NB4 (cell line): ENCODE measurements at regions not wholly inside any gene's neighbourhood (a gene's known extent, or its start where the extent isn't known, plus 50 kb on each side); places are given as distances from the start of the nearest gene placed in this dataset.

Experiments used
- DNase-seq: peaks from one replicate; pipeline ENCODE4 v3.0.0; 2010; ENCODE audit warnings: low read depth
- H3K4me3 ChIP-seq: one replicate; pipeline ENCODE4 v1.5.1; 2011; ENCODE audit warnings: mild to moderate bottlenecking, low read depth, low read length, moderate library complexity
- MYC ChIP-seq: IDR thresholded peaks from 2 replicates; pipeline ENCODE4 v1.6.1; 2011; ENCODE audit warnings: low read depth, low read length
- POLR2A ChIP-seq: IDR thresholded peaks from 2 replicates; pipeline ENCODE4 v1.6.1; 2011; ENCODE audit warnings: mild to moderate bottlenecking; ENCODE audit not compliant: insufficient read length; ENCODE audit errors: extremely low read depth
- TF ChIP-seq, protein P1 (sequence below): IDR thresholded peaks from 2 replicates; pipeline ENCODE4 v1.6.1; 2011; ENCODE audit warnings: low read depth, low read length
- TF ChIP-seq, protein P2 (sequence below): IDR thresholded peaks from one replicate; pipeline ENCODE4 v1.5.1; 2012; ENCODE audit warnings: low read depth, low read length

DNA sequence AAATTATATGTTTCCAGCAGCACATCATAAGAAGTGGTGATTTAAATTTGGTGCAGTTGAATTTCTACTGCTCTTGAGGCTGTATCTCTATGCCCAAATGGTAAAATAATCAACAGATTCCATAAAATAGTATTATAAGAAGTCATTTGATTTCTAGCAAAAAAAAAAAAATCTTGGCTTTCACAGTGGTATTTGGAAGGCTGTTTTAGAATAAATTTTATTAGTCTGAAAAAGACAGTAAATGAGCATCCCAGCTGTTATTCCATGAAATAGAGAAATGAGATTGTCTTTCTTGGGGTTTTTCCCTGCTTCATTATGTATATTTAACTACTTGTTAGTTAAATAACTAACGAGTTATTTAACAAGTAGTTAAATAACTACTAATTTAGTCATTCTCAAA is 156.0 kb upstream of the ABI3BP start:
- TF ChIP-seq, protein P1, sequence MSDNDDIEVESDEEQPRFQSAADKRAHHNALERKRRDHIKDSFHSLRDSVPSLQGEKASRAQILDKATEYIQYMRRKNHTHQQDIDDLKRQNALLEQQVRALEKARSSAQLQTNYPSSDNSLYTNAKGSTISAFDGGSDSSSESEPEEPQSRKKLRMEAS, result no peak
- no peak for DNase-seq
- H3K4me3 ChIP-seq, result no peak overlapping the region

DNA sequence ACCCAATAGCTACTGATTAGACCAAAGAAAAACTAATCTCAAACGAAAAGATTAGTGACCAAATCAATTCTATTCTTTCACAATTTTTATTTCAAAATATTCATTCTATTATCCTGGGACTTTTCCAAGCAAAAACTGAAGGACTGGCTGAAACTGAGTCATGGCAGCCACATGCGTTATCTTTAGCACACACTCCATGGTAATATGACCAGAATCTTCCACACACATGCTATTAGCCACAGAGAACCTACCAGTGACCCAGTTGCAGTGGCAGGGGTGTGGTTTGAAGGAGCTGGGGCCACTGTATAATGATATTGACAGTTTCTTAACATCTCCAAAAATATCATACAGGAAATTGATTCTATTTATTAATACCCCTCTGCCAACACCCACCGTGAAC is 154.8 kb upstream of the ABI3BP start:
- TF ChIP-seq, protein P1, result no peak
- TF ChIP-seq, protein P2, sequence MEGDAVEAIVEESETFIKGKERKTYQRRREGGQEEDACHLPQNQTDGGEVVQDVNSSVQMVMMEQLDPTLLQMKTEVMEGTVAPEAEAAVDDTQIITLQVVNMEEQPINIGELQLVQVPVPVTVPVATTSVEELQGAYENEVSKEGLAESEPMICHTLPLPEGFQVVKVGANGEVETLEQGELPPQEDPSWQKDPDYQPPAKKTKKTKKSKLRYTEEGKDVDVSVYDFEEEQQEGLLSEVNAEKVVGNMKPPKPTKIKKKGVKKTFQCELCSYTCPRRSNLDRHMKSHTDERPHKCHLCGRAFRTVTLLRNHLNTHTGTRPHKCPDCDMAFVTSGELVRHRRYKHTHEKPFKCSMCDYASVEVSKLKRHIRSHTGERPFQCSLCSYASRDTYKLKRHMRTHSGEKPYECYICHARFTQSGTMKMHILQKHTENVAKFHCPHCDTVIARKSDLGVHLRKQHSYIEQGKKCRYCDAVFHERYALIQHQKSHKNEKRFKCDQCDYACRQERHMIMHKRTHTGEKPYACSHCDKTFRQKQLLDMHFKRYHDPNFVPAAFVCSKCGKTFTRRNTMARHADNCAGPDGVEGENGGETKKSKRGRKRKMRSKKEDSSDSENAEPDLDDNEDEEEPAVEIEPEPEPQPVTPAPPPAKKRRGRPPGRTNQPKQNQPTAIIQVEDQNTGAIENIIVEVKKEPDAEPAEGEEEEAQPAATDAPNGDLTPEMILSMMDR, result no peak
- no peak for TF ChIP-seq POLR2A
- TF ChIP-seq MYC, result no peak
- DNase-seq, result no peak

DNA sequence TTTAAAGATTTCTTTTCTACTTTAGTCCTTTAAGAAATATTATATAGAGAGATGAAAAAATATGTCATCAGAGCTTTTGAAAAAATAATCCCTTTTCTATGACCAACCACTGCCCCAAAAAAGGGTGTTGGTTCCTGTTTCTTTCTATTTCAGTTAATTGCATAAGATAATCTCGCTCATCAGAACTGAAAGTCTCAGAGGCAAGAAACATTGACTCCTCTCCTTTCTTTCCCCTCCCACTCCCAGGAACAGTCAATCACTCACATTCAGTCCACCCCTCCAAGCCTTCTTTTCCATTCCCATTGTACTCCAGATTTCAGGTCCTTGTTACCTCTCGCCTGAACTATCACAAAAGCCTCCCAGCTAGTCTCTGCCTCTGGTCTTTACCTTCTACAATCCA is 153.7 kb upstream of the ABI3BP start:
- peak; percentile 4 for DNase-seq
- H3K4me3 ChIP-seq, result no peak overlapping the region

More for the DNA sequence above, 154.8 kb upstream of the ABI3BP start:
- H3K4me3 ChIP-seq, result no peak overlapping the region

DNA sequence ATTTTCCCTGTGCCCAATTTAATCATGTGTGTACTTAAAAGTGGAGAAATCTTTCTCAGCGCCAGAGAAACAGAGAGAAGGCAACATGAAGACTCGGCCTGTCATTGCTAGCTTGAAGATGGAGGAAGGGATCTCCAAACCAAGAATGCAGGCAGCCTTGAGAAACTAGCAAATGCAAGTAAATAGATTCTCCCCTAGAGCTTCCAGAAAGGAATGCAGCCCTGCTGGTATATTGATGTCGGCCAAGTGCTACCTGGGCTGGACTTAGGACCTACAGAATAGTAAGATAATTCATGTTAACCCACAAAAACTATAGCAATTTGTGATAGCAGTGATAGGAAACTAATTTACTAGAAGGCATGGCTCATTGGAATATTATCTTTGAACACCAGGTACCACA is 150.9 kb upstream of the ABI3BP start:
- DNase-seq, result no peak
- no peak for TF ChIP-seq MYC
- TF ChIP-seq, protein P1, result no peak
- TF ChIP-seq POLR2A, result no peak
- TF ChIP-seq, protein P2, result no peak
- H3K4me3 ChIP-seq, result no peak overlapping the region

More for the DNA sequence above, 153.7 kb upstream of the ABI3BP start:
- TF ChIP-seq POLR2A, result no peak
- TF ChIP-seq MYC, result no peak
- TF ChIP-seq, protein P1, result no peak
- TF ChIP-seq, protein P2, result no peak

DNA sequence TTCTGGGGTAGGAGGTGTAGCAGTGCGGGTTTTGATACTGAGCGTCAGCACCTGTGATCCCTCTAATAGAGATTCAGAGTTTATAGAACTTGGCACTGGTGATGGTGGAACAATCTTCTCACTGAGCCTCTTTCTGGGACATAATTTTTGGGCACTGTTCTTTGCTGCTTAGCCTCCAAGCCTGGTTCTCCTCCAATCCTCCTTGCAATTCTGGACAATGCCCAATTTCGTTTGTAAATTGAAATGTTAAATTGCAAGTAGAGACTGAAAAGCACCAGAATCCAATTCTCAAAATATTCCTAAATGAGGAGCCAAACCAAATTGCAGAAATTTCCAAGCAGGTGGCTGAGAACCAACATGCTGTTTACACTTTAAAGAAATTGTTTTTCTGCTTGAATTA is 149.8 kb upstream of the ABI3BP start:
- TF ChIP-seq POLR2A (no peak), MYC (no peak)
- TF ChIP-seq, protein P2, result no peak
- TF ChIP-seq, protein P1, result no peak
- no peak overlapping the region for H3K4me3 ChIP-seq
- DNase-seq, result no peak

DNA sequence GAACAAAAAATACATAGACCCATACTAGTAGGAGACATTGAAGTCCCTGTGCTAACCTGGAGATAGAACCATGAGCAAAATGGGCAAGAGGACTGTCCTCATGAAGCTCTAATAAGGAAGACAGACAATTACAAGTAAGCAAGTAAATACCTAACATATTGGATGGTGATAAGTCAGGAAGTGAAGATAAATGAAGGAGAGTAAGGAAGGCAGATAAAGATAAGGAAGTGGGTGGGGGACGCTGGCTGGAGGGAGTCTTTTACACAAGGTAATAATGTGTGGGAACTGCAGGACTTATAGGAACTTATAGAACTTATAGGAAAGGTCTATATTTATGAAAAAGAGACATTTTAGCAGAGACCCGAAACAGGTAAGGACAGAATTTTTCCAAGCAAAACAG is 148.9 kb upstream of the ABI3BP start:
- TF ChIP-seq MYC, result no peak
- TF ChIP-seq, protein P2, result no peak
- TF ChIP-seq POLR2A, result no peak
- TF ChIP-seq, protein P1, result no peak

More for the DNA sequence above, 148.9 kb upstream of the ABI3BP start:
- no peak for DNase-seq
- no peak overlapping the region for H3K4me3 ChIP-seq
